ENCODE measurements at regions not wholly inside any gene's neighbourhood (a gene's known extent, or its start where the extent isn't known, plus 50 kb on each side); places are given as distances from the start of the nearest gene placed in this dataset.
"Not testable (repeated sequence)": the region's sequence is repeated elsewhere in the genome, so short reads cannot be mapped to it uniquely, and the experiment has no call there.

- no peak for DNase-seq (ENCODE audit: low spot score)
These were observed 84.0 kb upstream of the IVNS1ABP start for GRCh38 chr1:185401019-185401418.

GRCh38 chr1:185400052-185400451, 83.0 kb upstream of the IVNS1ABP start:
- no peak for DNase-seq (ENCODE audit: low spot score)

GRCh38 chr1:185398599-185398998, 81.6 kb upstream of the IVNS1ABP start:
- no peak for DNase-seq (ENCODE audit: low spot score)

DNA sequence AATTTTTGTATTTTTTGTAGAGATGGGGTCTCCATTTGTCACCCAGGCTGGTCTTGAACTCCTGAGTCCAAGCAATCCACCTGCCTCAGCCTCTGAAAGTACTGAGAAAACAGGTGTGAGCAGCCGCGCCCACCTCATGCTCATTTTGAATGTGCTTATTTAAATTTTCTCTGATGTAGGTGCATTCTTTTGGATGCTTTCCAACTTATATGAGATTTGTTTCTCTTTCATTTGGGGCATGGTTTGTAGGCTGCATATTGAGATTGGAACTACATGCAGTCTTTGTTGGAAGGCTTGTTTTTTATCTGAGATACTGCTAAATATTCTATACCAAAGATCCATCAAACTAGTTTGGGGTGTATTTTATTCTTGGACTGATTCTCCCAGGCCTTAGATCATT, 81.0 kb upstream of the IVNS1ABP start:
- DNase-seq (ENCODE audit: low spot score) = no peak

- no peak for DNase-seq (ENCODE audit: low spot score)
These were observed 80.1 kb upstream of the IVNS1ABP start for GRCh38 chr1:185397183-185397582.

DNA sequence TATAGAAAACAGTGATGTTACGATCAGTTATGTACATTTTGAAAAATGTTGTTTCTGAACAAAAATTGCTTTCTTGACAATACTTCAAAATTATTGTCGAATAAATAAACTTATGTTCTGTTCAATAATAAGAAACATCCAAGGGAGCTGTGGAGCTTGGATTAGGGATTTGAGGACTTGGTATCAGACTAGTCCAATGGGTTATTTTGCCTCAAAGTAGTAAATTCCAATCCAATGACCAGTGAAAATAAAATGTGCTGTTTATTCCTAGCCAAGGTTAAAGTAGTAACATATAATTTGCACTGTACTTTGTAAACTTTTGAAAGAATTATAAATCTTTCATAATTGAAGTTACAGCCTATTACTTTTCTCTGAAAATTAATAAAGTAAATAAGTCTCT, 79.1 kb upstream of the IVNS1ABP start:
- DNase-seq (ENCODE audit: low spot score) = no peak

DNA sequence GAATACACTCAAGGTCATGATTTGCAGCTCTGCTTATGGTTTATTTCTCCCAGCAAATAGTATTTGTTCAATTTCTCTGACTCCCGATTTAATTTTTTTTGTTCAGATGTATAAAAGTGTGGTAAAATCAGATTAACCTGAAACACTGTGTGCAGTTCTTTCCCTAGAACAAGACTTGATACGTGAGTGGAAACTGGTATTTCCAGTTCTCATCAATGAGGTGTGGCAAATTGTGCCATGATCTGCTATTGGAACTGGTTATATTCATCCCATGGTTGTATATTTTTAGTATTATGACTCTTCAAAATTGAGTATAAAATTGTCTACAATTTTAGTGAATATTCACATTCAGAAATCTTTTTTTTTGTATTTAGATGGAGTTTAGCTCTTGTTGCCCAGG, 76.8 kb upstream of the IVNS1ABP start:
- no peak for DNase-seq (ENCODE audit: low spot score)

- no peak for DNase-seq (ENCODE audit: low spot score)
These were observed 76.2 kb upstream of the IVNS1ABP start for GRCh38 chr1:185393205-185393604.

DNA sequence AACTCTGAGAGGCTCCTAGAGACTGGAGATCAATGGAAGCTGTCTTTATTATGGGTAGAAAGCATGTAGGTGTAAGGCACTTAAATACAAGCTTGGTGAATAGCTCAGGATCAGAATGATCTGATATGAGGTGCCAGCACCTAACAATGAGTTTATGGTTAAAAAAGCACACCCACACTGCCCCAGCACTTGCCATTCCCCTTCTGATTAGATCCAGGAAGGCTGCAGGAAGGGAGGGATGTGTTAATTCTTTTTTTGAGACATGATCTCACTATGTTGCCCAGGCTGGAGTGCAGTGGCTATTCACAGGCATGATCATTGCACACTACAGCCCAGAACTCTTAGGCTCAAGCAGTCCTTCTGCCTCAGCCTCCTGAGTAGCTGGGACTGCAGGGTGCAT, 71.8 kb upstream of the IVNS1ABP start:
- DNase-seq (ENCODE audit: low spot score) = no peak

DNA sequence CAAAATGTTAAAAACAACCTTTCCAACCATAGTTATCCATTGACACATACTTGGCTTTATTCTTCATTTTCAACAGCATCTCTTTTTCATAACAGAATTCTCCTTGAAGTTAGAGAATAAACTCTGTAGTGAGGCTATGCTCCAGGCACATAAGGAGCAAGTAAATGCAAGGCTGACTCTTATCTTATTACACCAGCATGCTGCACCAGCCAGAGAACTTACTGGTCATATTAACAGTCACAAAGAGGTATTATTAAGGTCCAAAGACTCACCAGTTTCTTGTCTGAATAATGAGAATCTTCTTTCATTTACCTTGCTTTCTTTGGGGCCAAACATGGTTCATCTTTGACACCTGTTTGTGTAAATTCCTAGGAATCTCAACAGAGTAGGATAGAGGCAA, 71.3 kb upstream of the IVNS1ABP start:
- DNase-seq (ENCODE audit: low spot score) = no peak

- DNase-seq (ENCODE audit: low spot score) = no peak
These were observed 68.9 kb upstream of the IVNS1ABP start for GRCh38 chr1:185385991-185386390.

DNA sequence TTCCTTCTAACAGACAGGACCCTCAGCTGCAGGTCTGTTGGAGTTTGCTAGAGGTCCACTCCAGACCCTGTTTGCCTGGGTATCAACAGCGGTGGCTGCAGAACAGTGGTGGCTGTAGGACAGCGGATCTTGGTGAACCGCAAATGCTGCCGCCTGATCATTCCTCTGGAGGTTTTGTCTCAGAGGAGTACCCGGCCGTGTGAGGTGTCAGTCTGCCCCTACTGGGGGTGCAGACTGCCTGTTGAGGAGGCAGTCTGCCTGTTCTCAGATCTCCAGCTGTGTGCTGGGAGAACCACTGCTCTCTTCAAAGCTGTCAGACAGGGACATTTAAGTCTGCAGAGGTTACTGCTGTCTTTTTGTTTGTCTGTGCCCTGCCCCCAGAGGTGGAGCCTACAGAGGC, 66.8 kb upstream of the IVNS1ABP start:
- not testable (repeated sequence) for DNase-seq (ENCODE audit: low spot score)

DNA sequence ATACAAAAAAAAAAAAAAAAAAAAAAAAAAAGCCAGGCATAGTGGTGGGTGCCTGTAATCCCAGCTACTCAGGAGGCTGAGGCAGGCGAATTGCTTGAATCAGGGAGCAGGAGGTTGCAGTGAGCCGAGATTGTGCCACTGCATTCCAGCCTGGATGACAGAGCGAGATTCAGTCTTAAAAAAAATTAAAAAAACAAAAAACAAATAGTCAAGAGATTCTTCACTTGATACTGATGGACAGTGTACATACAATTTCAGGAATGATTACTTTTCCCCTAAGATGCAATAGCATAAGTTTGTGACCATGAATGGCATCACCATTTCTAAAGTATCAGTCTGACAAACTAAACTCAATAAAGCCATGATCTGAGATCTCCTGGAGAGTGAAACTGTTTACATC, 60.8 kb upstream of the IVNS1ABP start:
- no peak for DNase-seq (ENCODE audit: low spot score)

GRCh38 chr1:185376840-185377635, 60.0 kb upstream of the IVNS1ABP start:
- peak; percentile 65 for DNase-seq (ENCODE audit: low spot score)

DNA sequence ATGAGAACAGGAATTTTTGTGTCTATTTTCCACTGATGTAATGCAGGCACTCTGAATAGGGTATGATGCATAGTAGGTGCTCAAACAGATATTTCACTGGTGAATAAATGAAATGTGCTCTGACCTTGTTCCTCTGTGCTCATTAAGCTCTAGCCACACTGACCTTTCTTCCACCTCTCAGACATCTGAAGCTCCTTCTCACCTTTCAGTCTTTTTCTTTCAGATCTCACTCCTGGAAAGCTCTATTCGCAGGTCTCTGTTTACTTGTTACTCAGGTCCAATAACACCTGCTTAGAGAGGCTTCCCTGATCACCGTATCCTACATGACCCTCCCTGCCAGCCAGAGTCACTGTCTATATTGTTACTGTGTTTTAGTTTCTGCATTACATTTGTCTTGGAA, 59.2 kb upstream of the IVNS1ABP start:
- DNase-seq (ENCODE audit: low spot score) = no peak

GRCh38 chr1:185375583-185375982, 58.5 kb upstream of the IVNS1ABP start:
- peak; percentile 96 for DNase-seq (ENCODE audit: low spot score)

GRCh38 chr1:185373813-185374529, 56.9 kb upstream of the IVNS1ABP start:
- peak; percentile 98 for DNase-seq (ENCODE audit: low spot score)

DNA sequence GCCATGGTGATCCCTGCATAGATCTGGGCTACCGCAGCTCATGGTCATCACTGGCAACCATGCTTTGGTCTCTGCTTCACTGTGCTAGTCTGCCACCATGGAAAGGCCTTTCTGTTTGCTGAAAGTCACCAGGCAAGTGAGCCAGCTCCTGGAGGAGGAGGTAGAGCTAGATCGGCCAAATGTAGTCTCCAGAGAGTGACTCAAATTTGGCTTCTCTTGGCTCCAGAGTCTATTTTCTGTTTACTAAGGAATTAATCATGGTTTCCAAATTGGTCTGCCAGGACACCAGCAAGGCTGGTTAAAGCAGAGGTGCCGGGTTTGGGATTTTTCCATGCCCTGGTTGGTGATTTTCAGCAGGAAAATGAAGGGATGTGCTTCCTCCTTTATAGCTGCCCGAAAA, 52.7 kb upstream of the IVNS1ABP start:
- DNase-seq (ENCODE audit: low spot score) = no peak

GRCh38 chr1:185368913-185369491, 52.0 kb upstream of the IVNS1ABP start:
- DNase-seq (ENCODE audit: low spot score) = no peak

GRCh38 chr1:185368313-185368855, 51.3 kb upstream of the IVNS1ABP start:
- DNase-seq (ENCODE audit: low spot score) = no peak

DNA sequence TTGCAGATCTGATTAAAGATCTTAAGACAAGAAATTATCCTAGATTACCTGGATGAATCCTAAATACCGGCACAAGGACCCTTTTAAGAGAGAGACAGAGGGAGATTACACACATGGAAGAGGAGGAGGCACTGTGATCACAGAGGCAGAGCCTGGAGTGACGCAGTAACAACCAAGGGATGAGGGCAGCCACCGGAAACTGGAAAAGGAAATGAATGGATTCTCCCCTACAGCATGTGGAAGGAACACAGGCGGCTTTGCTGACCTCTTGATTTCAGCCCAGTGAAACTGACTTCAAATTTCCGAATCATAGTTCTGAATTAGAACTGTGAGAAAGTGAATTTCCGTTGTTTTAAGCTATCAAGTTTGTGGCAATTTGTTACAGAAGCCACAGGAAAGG, 50.2 kb upstream of the IVNS1ABP start:
- DNase-seq (ENCODE audit: low spot score) = peak; percentile 79

All from kidney capillary endothelial cell (primary cell).